ENCODE measurements at regions not wholly inside any gene's neighbourhood (a gene's known extent, or its start where the extent isn't known, plus 50 kb on each side); places are given as distances from the start of the nearest gene placed in this dataset.

DNA sequence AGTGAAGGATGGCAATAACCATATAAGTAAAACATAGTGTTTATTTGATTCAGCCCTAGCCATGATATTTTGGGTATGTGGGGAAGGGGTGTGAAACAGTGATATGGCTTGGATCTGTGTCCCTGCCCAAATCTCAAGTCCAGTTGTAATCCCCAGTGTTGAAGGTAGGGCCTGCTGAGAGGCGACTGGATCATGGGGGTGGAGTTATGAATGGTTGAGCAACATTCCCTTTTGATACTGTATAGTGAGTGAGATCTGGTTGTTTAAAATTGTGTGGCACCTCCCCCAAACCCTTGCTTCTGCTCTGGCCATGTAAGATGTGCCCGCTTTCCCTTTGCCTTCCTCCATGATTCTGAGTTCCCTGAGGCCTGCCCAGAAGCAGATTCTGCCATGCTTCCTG lies 1804.6 kb downstream of the MAT2B start:
- TF ChIP-seq, protein P1, sequence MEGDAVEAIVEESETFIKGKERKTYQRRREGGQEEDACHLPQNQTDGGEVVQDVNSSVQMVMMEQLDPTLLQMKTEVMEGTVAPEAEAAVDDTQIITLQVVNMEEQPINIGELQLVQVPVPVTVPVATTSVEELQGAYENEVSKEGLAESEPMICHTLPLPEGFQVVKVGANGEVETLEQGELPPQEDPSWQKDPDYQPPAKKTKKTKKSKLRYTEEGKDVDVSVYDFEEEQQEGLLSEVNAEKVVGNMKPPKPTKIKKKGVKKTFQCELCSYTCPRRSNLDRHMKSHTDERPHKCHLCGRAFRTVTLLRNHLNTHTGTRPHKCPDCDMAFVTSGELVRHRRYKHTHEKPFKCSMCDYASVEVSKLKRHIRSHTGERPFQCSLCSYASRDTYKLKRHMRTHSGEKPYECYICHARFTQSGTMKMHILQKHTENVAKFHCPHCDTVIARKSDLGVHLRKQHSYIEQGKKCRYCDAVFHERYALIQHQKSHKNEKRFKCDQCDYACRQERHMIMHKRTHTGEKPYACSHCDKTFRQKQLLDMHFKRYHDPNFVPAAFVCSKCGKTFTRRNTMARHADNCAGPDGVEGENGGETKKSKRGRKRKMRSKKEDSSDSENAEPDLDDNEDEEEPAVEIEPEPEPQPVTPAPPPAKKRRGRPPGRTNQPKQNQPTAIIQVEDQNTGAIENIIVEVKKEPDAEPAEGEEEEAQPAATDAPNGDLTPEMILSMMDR (IDR thresholded peaks at IDR 0.05), result no peak

GRCh38 chr5:165321912-165322311 lies 1816.5 kb downstream of the MAT2B start:
- TF ChIP-seq, protein P1 (IDR thresholded peaks at IDR 0.05), result no peak

- TF ChIP-seq, protein P1 (IDR thresholded peaks at IDR 0.05), result no peak
Observed at GRCh38 chr5:165325221-165325620, 1819.8 kb downstream of the MAT2B start.

DNA sequence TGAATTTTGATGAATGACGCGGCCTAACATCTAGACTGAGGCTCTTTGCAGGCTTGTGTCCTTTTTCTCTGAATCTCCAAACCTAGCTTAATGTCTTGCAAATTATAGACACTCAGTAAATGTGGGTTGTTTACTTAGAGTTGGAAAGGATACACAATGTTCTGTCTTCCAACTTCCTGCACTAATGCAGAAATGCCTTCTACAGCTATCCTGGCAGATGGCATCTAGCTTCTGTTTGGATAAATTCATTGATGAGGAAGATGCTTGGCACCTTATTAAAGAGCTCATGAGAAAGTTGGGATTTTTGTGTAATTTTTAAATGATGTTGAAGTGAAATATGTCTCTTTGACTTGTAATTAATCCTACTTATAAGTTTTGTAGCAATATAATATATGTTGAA lies 1822.2 kb downstream of the MAT2B start:
- TF ChIP-seq, protein P1 (IDR thresholded peaks at IDR 0.05), result no peak

GRCh38 chr5:165328846-165329245 lies 1823.4 kb downstream of the MAT2B start:
- TF ChIP-seq, protein P1 (IDR thresholded peaks at IDR 0.05), result no peak

GRCh38 chr5:165333623-165334022 lies 1828.2 kb downstream of the MAT2B start:
- TF ChIP-seq, protein P1 (IDR thresholded peaks at IDR 0.05), result no peak

GRCh38 chr5:165334201-165334600 lies 1828.8 kb downstream of the MAT2B start:
- TF ChIP-seq, protein P1 (IDR thresholded peaks at IDR 0.05), result no peak

- TF ChIP-seq, protein P1 (IDR thresholded peaks at IDR 0.05), result no peak
Observed at GRCh38 chr5:165349735-165350134, 1844.3 kb downstream of the MAT2B start.

All from LNCAP (cell line).